Upper lobe of left lung (tissue), 4 donors: ENCODE measurements at regions not wholly inside any gene's neighbourhood (a gene's known extent, or its start where the extent isn't known, plus 50 kb on each side); places are given as distances from the start of the nearest gene placed in this dataset.

Experiments used
- EP300 ChIP-seq, 4 donors: sonication (generic); formaldehyde crosslinking; IDR thresholded peaks; one replicate each; pipeline ENCODE4 v1.5.1; 2017; ENCODE audit warnings: antibody characterized with exemption in 4 of 4, control low read depth in 2 of 4
- POLR2A ChIP-seq, 4 donors: fragments of 450-650 bp; IDR thresholded peaks; one replicate each; pipeline ENCODE4 v1.5.1; 2016 to 2017; ENCODE audit warnings: antibody characterized with exemption in 4 of 4, mild to moderate bottlenecking in 2 of 4
- TF ChIP-seq, protein P1 (sequence below), 6 experiments: fragments of 450-650 bp in 4 of 6; fragments of 200-600 bp in 2 of 6; sonication (generic) in 2 of 6; IDR thresholded peaks; one replicate each; pipeline ENCODE4 v1.5.1; 2016 to 2019; ENCODE audit warnings: antibody characterized with exemption in 6 of 6

DNA sequence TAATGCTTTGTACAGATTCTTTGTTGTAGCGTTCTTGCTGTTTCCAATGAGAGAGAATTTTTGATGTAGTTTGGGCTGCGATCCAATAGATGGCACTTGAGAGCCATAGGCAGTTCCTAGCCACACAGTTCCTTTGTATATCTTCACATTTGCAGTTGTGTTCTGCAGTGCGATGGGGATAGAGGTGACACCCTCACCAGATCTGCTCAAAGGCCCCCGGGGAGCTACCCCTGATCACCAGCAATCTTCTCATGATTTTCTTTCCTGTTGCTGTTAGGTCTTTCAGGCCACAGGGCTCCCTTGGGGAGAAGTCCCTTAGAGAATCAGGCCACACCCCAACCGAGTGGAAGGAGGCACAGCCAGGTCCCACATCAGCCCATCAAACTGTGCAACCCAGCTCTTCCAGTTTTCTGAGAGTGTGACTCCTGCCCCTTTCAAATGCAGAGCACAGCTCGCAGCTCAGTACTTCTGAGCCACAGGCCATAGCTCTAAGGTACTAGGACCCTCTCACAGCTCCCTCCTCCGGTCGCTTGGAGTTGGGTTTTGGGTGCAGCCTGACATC, 353.7 kb downstream of the SLCO4C1 start:
- TF ChIP-seq, protein P1, sequence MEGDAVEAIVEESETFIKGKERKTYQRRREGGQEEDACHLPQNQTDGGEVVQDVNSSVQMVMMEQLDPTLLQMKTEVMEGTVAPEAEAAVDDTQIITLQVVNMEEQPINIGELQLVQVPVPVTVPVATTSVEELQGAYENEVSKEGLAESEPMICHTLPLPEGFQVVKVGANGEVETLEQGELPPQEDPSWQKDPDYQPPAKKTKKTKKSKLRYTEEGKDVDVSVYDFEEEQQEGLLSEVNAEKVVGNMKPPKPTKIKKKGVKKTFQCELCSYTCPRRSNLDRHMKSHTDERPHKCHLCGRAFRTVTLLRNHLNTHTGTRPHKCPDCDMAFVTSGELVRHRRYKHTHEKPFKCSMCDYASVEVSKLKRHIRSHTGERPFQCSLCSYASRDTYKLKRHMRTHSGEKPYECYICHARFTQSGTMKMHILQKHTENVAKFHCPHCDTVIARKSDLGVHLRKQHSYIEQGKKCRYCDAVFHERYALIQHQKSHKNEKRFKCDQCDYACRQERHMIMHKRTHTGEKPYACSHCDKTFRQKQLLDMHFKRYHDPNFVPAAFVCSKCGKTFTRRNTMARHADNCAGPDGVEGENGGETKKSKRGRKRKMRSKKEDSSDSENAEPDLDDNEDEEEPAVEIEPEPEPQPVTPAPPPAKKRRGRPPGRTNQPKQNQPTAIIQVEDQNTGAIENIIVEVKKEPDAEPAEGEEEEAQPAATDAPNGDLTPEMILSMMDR (IDR thresholded peaks at IDR 0.05), result peak in 3 of 6 experiments; percentile 22 to 43 (median 39)
- TF ChIP-seq EP300 (IDR thresholded peaks at IDR 0.05) (no peak), POLR2A (IDR thresholded peaks at IDR 0.05) (no peak)
